ENCODE measurements at regions not wholly inside any gene's neighbourhood (a gene's known extent, or its start where the extent isn't known, plus 50 kb on each side); places are given as distances from the start of the nearest gene placed in this dataset.

GRCh38 chr2:223107825-223108224 is 55.8 kb downstream of the KCNE4 start:
- DNase-seq (ENCODE audit: low spot score): no peak
- intact Hi-C loops (cut with DNase I): no loop called here

GRCh38 chr2:223108351-223109050 is 56.5 kb downstream of the KCNE4 start:
- no peak for DNase-seq (ENCODE audit: low spot score)
- intact Hi-C loops (cut with DNase I): no loop called here

- intact Hi-C loops (cut with DNase I): no loop called here
- DNase-seq (ENCODE audit: low spot score): no peak
These were observed 57.4 kb downstream of the KCNE4 start for GRCh38 chr2:223109341-223109740.

- intact Hi-C loops (cut with DNase I): no loop called here
These were observed 61.2 kb downstream of the KCNE4 start for GRCh38 chr2:223113161-223113560.

GRCh38 chr2:223114170-223114569 is 62.2 kb downstream of the KCNE4 start:
- intact Hi-C loops (cut with DNase I): no loop called here
- no peak for DNase-seq (ENCODE audit: low spot score)

More at GRCh38 chr2:223113161-223113560, 61.2 kb downstream of the KCNE4 start:
- no peak for DNase-seq (ENCODE audit: low spot score)

GRCh38 chr2:223114917-223115316 is 62.9 kb downstream of the KCNE4 start:
- no peak for DNase-seq (ENCODE audit: low spot score)

GRCh38 chr2:223117533-223117932 is 65.5 kb downstream of the KCNE4 start:
- DNase-seq (ENCODE audit: low spot score): no peak
- intact Hi-C loops (cut with DNase I): no loop called here

More at GRCh38 chr2:223114917-223115316, 62.9 kb downstream of the KCNE4 start:
- intact Hi-C loops (cut with DNase I): no loop called here

GRCh38 chr2:223121283-223121682 is 69.3 kb downstream of the KCNE4 start:
- intact Hi-C loops (cut with DNase I): no loop called here
- no peak for DNase-seq (ENCODE audit: low spot score)

- intact Hi-C loops (cut with DNase I): no loop called here
These were observed 70.8 kb downstream of the KCNE4 start for GRCh38 chr2:223122781-223123180.

GRCh38 chr2:223123855-223124610 is 72.0 kb downstream of the KCNE4 start:
- no peak for DNase-seq (ENCODE audit: low spot score)
- intact Hi-C loops (cut with DNase I): no loop called here

More at GRCh38 chr2:223122781-223123180, 70.8 kb downstream of the KCNE4 start:
- DNase-seq (ENCODE audit: low spot score): no peak

GRCh38 chr2:223141606-223142005 is 89.6 kb downstream of the KCNE4 start:
- no peak for DNase-seq (ENCODE audit: low spot score)
- intact Hi-C loops (cut with DNase I): no loop called here

- no peak for DNase-seq (ENCODE audit: low spot score)
- intact Hi-C loops (cut with DNase I): no loop called here
These were observed 90.1 kb downstream of the KCNE4 start for GRCh38 chr2:223142118-223142517.

- DNase-seq (ENCODE audit: low spot score): no peak
- intact Hi-C loops (cut with DNase I): no loop called here
These were observed 95.4 kb downstream of the KCNE4 start for GRCh38 chr2:223147431-223147830.

- DNase-seq (ENCODE audit: low spot score): no peak
- intact Hi-C loops (cut with DNase I): no loop called here
These were observed 96.5 kb downstream of the KCNE4 start for GRCh38 chr2:223148516-223148915.

- DNase-seq (ENCODE audit: low spot score): no peak
- intact Hi-C loops (cut with DNase I): no loop called here
These were observed 104.0 kb downstream of the KCNE4 start for GRCh38 chr2:223155956-223156355.

GRCh38 chr2:223161873-223162458 is 110.0 kb downstream of the KCNE4 start:
- no peak for DNase-seq (ENCODE audit: low spot score)
- intact Hi-C loops (cut with DNase I): no loop called here

GRCh38 chr2:223165423-223166214 is 113.6 kb downstream of the KCNE4 start:
- intact Hi-C loops (cut with DNase I): no loop called here

GRCh38 chr2:223166215-223166493 is 114.2 kb downstream of the KCNE4 start:
- intact Hi-C loops (cut with DNase I): no loop called here

More at GRCh38 chr2:223165423-223166214, 113.6 kb downstream of the KCNE4 start:
- no peak for DNase-seq (ENCODE audit: low spot score)

GRCh38 chr2:223166983-223167650 is 115.1 kb downstream of the KCNE4 start:
- no peak for DNase-seq (ENCODE audit: low spot score)
- intact Hi-C loops (cut with DNase I): no loop called here

More at GRCh38 chr2:223166215-223166493, 114.2 kb downstream of the KCNE4 start:
- no peak for DNase-seq (ENCODE audit: low spot score)

All from cardiac septum (tissue), 1 donor.